Liver (tissue), 3 donors: ENCODE measurements at regions not wholly inside any gene's neighbourhood (a gene's known extent, or its start where the extent isn't known, plus 50 kb on each side); places are given as distances from the start of the nearest gene placed in this dataset.

Experiments
- GABPA ChIP-seq, 2 donors: IDR thresholded peaks in 1 of 2; conservative IDR thresholded peaks in 1 of 2; 2 replicates each; pipeline ENCODE4 v1.6.1; 2016; ENCODE audit warnings: antibody characterized with exemption in 2 of 2, mild to moderate bottlenecking in 1 of 2, moderate library complexity in 1 of 2
- RAD21 ChIP-seq, 2 donors: IDR thresholded peaks; 2 replicates each; pipeline ENCODE4 v1.6.1; 2016; ENCODE audit warnings: antibody characterized with exemption in 2 of 2, mild to moderate bottlenecking in 2 of 2
- YY1 ChIP-seq: IDR thresholded peaks from 2 replicates; pipeline ENCODE4 v1.6.1; 2016; ENCODE audit warnings: antibody characterized with exemption, mild to moderate bottlenecking
- TF ChIP-seq, protein P1 (sequence below): fragments of 150-350 bp; IDR thresholded peaks from 2 replicates; pipeline ENCODE4 v1.5.1; 2017; ENCODE audit warnings: improper control_type of control experiment, low read depth, low read length; ENCODE audit not compliant: missing input control
- donor health status: healthy.
- donor health status: healthy.

DNA sequence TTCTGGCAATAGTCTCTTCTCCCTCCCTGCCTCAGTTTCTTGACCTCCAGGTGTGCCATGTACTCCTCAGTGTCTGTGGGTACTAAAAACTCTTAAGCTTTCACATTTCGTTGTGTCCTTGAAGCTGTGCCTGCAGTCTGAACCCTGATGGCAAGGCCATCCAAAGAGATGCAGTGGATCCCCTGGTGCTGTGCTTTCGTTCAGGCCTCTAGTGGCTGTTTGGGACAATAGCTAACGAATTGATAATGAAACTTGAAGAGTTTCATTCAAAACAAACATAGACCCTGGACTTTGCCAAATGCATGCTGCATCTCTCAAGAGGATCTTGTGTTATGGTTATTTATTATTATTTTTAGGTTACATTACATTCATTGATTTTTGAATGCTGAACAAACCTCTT is 523.1 kb upstream of the FSIP2 start:
- TF ChIP-seq, protein P1, sequence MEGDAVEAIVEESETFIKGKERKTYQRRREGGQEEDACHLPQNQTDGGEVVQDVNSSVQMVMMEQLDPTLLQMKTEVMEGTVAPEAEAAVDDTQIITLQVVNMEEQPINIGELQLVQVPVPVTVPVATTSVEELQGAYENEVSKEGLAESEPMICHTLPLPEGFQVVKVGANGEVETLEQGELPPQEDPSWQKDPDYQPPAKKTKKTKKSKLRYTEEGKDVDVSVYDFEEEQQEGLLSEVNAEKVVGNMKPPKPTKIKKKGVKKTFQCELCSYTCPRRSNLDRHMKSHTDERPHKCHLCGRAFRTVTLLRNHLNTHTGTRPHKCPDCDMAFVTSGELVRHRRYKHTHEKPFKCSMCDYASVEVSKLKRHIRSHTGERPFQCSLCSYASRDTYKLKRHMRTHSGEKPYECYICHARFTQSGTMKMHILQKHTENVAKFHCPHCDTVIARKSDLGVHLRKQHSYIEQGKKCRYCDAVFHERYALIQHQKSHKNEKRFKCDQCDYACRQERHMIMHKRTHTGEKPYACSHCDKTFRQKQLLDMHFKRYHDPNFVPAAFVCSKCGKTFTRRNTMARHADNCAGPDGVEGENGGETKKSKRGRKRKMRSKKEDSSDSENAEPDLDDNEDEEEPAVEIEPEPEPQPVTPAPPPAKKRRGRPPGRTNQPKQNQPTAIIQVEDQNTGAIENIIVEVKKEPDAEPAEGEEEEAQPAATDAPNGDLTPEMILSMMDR, result no peak
- TF ChIP-seq YY1 (no peak), GABPA (IDR thresholded peaks at IDR 0.05 in 1 of 2, conservative IDR thresholded peaks at IDR 0.05 in 1 of 2) (no peak), RAD21 (IDR thresholded peaks at IDR 0.05) (no peak)
